ENCODE measurements at regions not wholly inside any gene's neighbourhood (a gene's known extent, or its start where the extent isn't known, plus 50 kb on each side); places are given as distances from the start of the nearest gene placed in this dataset.
A peak's percentile ranks its signal among the peaks of the same experiment; 100 is the strongest.

GRCh38 chrX:26664919-26665318, 448.9 kb downstream of the MAGEB5 start:
- Histone ChIP-seq H3K4me3 (no peak overlapping the region), H3K4me1 (no peaks in the 10 kb centered on the region), H3K36me3 (no peaks in the 10 kb centered on the region), H3K9me3 (no peaks in the 10 kb centered on the region), H3K27ac (no peak overlapping the region), H3K27me3 (peaks cover 0 to 8% of the 10 kb centered on the region in 2 donors)
- DNase-seq (no peak), ATAC-seq (no peak)
- no peak for TF ChIP-seq CTCF (IDR thresholded peaks at IDR 0.05)
- TF ChIP-seq POLR2A (IDR thresholded peaks at IDR 0.05) = no peak
- intact Hi-C loops (cut with DNase I) = no loop called here
- WGBS (ENCODE audit: insufficient coverage, low coverage, low lambda C conversion rate, missing lambda C conversion rate) = 38% methylated on average over 3 of the region's 3 CpGs

- Histone ChIP-seq H3K27ac (no peak overlapping the region), H3K9me3 (no peaks in the 10 kb centered on the region), H3K4me1 (no peaks in the 10 kb centered on the region), H3K36me3 (no peaks in the 10 kb centered on the region), H3K4me3 (no peak overlapping the region), H3K27me3 (no peaks in the 10 kb centered on the region)
- DNase-seq (no peak), ATAC-seq (no peak)
- no peak for TF ChIP-seq CTCF (IDR thresholded peaks at IDR 0.05)
- no peak for TF ChIP-seq POLR2A (IDR thresholded peaks at IDR 0.05)
- intact Hi-C loops (cut with DNase I) = no loop called here
- WGBS (ENCODE audit: insufficient coverage, low coverage, low lambda C conversion rate, missing lambda C conversion rate) = 58% methylated on average over 2 of the region's 2 CpGs
Observed at GRCh38 chrX:26653050-26653449, 437.1 kb downstream of the MAGEB5 start.

GRCh38 chrX:26651755-26652154, 435.8 kb downstream of the MAGEB5 start:
- Histone ChIP-seq H3K4me3 (no peak overlapping the region), H3K27ac (no peak overlapping the region), H3K4me1 (no peaks in the 10 kb centered on the region), H3K27me3 (no peaks in the 10 kb centered on the region), H3K36me3 (no peaks in the 10 kb centered on the region), H3K9me3 (no peaks in the 10 kb centered on the region)
- DNase-seq = no peak
- no peak for ATAC-seq
- TF ChIP-seq CTCF (IDR thresholded peaks at IDR 0.05) (peak in 1 of 4 donors; percentile 11), POLR2A (IDR thresholded peaks at IDR 0.05) (no peak)
- intact Hi-C loops (cut with DNase I) = no loop called here

- no peaks in the 10 kb centered on the region for H3K36me3 ChIP-seq
- no peak overlapping the region for H3K27ac ChIP-seq
- TF ChIP-seq CTCF (IDR thresholded peaks at IDR 0.05) (peak in 3 of 4 donors; percentile 52 to 59 (median 54)), POLR2A (IDR thresholded peaks at IDR 0.05) (no peak)
- ATAC-seq (no peak), DNase-seq (no peak)
- no peaks in the 10 kb centered on the region for H3K4me1 ChIP-seq
- no peaks in the 10 kb centered on the region for H3K27me3 ChIP-seq
- 12% methylated on average over 5 of the region's 7 CpGs for WGBS (ENCODE audit: insufficient coverage, low coverage, low lambda C conversion rate, missing lambda C conversion rate)
- H3K9me3 ChIP-seq = no peaks in the 10 kb centered on the region
- intact Hi-C loops (cut with DNase I) = no loop called here
- H3K4me3 ChIP-seq = no peak overlapping the region
Observed at GRCh38 chrX:26649534-26649933, 433.6 kb downstream of the MAGEB5 start.

GRCh38 chrX:26631385-26631784, 415.4 kb downstream of the MAGEB5 start:
- no peak for ATAC-seq
- no peaks in the 10 kb centered on the region for H3K9me3 ChIP-seq
- no peaks in the 10 kb centered on the region for H3K27me3 ChIP-seq
- DNase-seq = no peak
- no peak overlapping the region for H3K4me3 ChIP-seq
- intact Hi-C loops (cut with DNase I) = no loop called here
- H3K4me1 ChIP-seq = no peaks in the 10 kb centered on the region
- TF ChIP-seq CTCF (IDR thresholded peaks at IDR 0.05) (no peak), POLR2A (IDR thresholded peaks at IDR 0.05) (no peak)
- no peaks in the 10 kb centered on the region for H3K36me3 ChIP-seq
- H3K27ac ChIP-seq = no peak overlapping the region
- WGBS (ENCODE audit: insufficient coverage, low coverage, low lambda C conversion rate, missing lambda C conversion rate) = 25% methylated on average over 1 of the region's 1 CpG
